ENCODE measurements at regions not wholly inside any gene's neighbourhood (a gene's known extent, or its start where the extent isn't known, plus 50 kb on each side); places are given as distances from the start of the nearest gene placed in this dataset.

GRCh38 chr3:157752956-157753786, 250.0 kb upstream of the VEPH1 start:
- no peak overlapping the region for H3K4me3 ChIP-seq (IDR thresholded peaks at IDR 0.05; ENCODE audit: insufficient read depth, low read depth, low read length)
- H3K4me2 ChIP-seq = no peak overlapping the region

GRCh38 chr3:157752554-157752953, 249.3 kb upstream of the VEPH1 start:
- no peaks in the 10 kb centered on the region for H3K79me2 ChIP-seq (ENCODE audit: insufficient read depth, low read depth)
- TF ChIP-seq CTCF (conservative IDR thresholded peaks at IDR 0.05; ENCODE audit: low read depth, low read length) = no peak
- H3K36me3 ChIP-seq (ENCODE audit: insufficient read depth) = no peaks in the 10 kb centered on the region
- H3K27me3 ChIP-seq (ENCODE audit: insufficient read depth, low read depth) = no peaks in the 10 kb centered on the region
- H3K27ac ChIP-seq = no peak overlapping the region
- no peaks in the 10 kb centered on the region for H3K4me1 ChIP-seq (ENCODE audit: low read depth, poor library complexity, severe bottlenecking)
- no peak overlapping the region for H2AFZ ChIP-seq (ENCODE audit: low read depth)
- no peaks in the 10 kb centered on the region for H4K20me1 ChIP-seq (ENCODE audit: insufficient read depth)
- H3K9ac ChIP-seq = no peak overlapping the region
- no peak overlapping the region for H3K4me3 ChIP-seq (IDR thresholded peaks at IDR 0.05; ENCODE audit: insufficient read depth, low read depth, low read length)
- no peak overlapping the region for H3K4me2 ChIP-seq

More at GRCh38 chr3:157752956-157753786, 250.0 kb upstream of the VEPH1 start:
- Histone ChIP-seq H3K79me2 (ENCODE audit: insufficient read depth, low read depth) (no peaks in the 10 kb centered on the region), H3K4me1 (ENCODE audit: low read depth, poor library complexity, severe bottlenecking) (no peaks in the 10 kb centered on the region), H3K9ac (no peak overlapping the region), H3K27me3 (ENCODE audit: insufficient read depth, low read depth) (no peaks in the 10 kb centered on the region), H4K20me1 (ENCODE audit: insufficient read depth) (no peaks in the 10 kb centered on the region), H3K36me3 (ENCODE audit: insufficient read depth) (no peaks in the 10 kb centered on the region), H3K27ac (no peak overlapping the region), H2AFZ (ENCODE audit: low read depth) (no peak overlapping the region)
- TF ChIP-seq CTCF (conservative IDR thresholded peaks at IDR 0.05; ENCODE audit: low read depth, low read length) = no peak

- Histone ChIP-seq H3K36me3 (ENCODE audit: insufficient read depth) (no peaks in the 10 kb centered on the region), H3K79me2 (ENCODE audit: insufficient read depth, low read depth) (no peaks in the 10 kb centered on the region), H4K20me1 (ENCODE audit: insufficient read depth) (no peaks in the 10 kb centered on the region), H3K4me1 (ENCODE audit: low read depth, poor library complexity, severe bottlenecking) (no peaks in the 10 kb centered on the region), H3K4me2 (no peak overlapping the region), H3K4me3 (IDR thresholded peaks at IDR 0.05; ENCODE audit: insufficient read depth, low read depth, low read length) (no peak overlapping the region), H2AFZ (ENCODE audit: low read depth) (no peak overlapping the region), H3K27ac (no peak overlapping the region), H3K9ac (no peak overlapping the region), H3K27me3 (ENCODE audit: insufficient read depth, low read depth) (no peaks in the 10 kb centered on the region)
- no peak for TF ChIP-seq CTCF (conservative IDR thresholded peaks at IDR 0.05; ENCODE audit: low read depth, low read length)
Measured at GRCh38 chr3:157751386-157751785, 248.2 kb upstream of the VEPH1 start.

- H2AFZ ChIP-seq (ENCODE audit: low read depth) = no peak overlapping the region
- no peak overlapping the region for H3K27ac ChIP-seq
- no peak overlapping the region for H3K4me2 ChIP-seq
- H4K20me1 ChIP-seq (ENCODE audit: insufficient read depth) = no peaks in the 10 kb centered on the region
- no peak overlapping the region for H3K9ac ChIP-seq
- TF ChIP-seq CTCF (conservative IDR thresholded peaks at IDR 0.05; ENCODE audit: low read depth, low read length) = no peak
- no peaks in the 10 kb centered on the region for H3K79me2 ChIP-seq (ENCODE audit: insufficient read depth, low read depth)
- H3K27me3 ChIP-seq (ENCODE audit: insufficient read depth, low read depth) = no peaks in the 10 kb centered on the region
- no peak overlapping the region for H3K4me3 ChIP-seq (IDR thresholded peaks at IDR 0.05; ENCODE audit: insufficient read depth, low read depth, low read length)
- no peaks in the 10 kb centered on the region for H3K36me3 ChIP-seq (ENCODE audit: insufficient read depth)
- no peaks in the 10 kb centered on the region for H3K4me1 ChIP-seq (ENCODE audit: low read depth, poor library complexity, severe bottlenecking)
Measured at GRCh38 chr3:157746391-157746790, 243.2 kb upstream of the VEPH1 start.

Measured in KMS-11 (cell line).